ENCODE measurements at regions not wholly inside any gene's neighbourhood (a gene's known extent, or its start where the extent isn't known, plus 50 kb on each side); places are given as distances from the start of the nearest gene placed in this dataset.

DNA sequence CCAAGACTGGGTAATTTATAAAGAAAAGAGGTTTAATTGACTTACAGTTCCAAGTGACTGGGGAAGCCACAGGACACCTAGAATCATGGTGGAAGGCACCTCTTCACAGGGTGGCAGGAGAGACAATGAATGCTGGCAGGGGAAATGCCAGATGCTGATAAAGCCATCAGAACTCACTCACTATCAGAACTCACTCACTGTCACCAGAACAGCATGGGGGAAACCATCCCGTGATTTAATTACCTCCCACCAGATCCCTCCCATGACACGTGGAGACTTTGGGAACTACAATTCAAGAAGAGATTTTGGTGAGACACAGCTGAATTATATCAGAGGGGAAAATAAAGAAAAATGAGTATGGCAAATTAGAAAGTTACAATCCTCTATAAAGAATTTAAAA is 310.9 kb downstream of the BCHE start:
- no peak overlapping the region for H3K27ac Mint-ChIP-seq
- intact Hi-C loops (cut with micrococcal nuclease) = no loop called here
- POLR2A ChIA-PET = no interaction called here
- no peaks in the 10 kb centered on the region for H3K27me3 Mint-ChIP-seq
- TF ChIP-seq, protein P1, sequence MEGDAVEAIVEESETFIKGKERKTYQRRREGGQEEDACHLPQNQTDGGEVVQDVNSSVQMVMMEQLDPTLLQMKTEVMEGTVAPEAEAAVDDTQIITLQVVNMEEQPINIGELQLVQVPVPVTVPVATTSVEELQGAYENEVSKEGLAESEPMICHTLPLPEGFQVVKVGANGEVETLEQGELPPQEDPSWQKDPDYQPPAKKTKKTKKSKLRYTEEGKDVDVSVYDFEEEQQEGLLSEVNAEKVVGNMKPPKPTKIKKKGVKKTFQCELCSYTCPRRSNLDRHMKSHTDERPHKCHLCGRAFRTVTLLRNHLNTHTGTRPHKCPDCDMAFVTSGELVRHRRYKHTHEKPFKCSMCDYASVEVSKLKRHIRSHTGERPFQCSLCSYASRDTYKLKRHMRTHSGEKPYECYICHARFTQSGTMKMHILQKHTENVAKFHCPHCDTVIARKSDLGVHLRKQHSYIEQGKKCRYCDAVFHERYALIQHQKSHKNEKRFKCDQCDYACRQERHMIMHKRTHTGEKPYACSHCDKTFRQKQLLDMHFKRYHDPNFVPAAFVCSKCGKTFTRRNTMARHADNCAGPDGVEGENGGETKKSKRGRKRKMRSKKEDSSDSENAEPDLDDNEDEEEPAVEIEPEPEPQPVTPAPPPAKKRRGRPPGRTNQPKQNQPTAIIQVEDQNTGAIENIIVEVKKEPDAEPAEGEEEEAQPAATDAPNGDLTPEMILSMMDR (IDR thresholded peaks at IDR 0.05) = no peak
- CTCF ChIA-PET = no interaction called here
- no peak for DNase-seq
- peaks cover 7% of the 10 kb centered on the region for H3K9me3 Mint-ChIP-seq
- ATAC-seq = no peak
- H3K36me3 Mint-ChIP-seq (ENCODE audit: low read depth) = no peaks in the 10 kb centered on the region
- H3K4me3 Mint-ChIP-seq = no peak overlapping the region
- H3K4me1 Mint-ChIP-seq (ENCODE audit: low read depth) = no peaks in the 10 kb centered on the region

DNA sequence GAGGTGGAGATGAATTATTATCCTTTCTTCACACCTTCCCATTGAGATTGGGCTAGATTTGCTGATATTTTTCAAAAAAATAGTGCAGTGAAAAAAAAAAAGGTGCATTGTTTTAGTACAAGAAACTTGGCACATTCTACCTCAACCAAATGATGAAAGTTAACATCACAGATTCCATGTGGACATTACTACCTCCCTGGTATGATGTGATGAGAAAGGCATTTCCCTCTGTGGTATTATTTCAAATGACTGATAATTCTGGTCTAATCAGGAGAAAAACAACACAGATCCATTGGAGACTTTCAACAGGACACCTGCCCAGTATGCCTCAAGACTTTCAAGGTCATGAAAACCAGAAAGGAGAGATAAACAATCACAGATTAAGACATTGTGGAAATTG is 313.4 kb downstream of the BCHE start:
- DNase-seq = no peak
- ChIA-PET POLR2A (no interaction called here), CTCF (no interaction called here)
- no peak for ATAC-seq
- no peaks in the 10 kb centered on the region for H3K4me1 Mint-ChIP-seq (ENCODE audit: low read depth)
- no peaks in the 10 kb centered on the region for H3K36me3 Mint-ChIP-seq (ENCODE audit: low read depth)
- H3K27ac Mint-ChIP-seq = no peak overlapping the region
- intact Hi-C loops (cut with micrococcal nuclease) = no loop called here
- no peak overlapping the region for H3K4me3 Mint-ChIP-seq
- H3K27me3 Mint-ChIP-seq = no peaks in the 10 kb centered on the region
- TF ChIP-seq, protein P1 (IDR thresholded peaks at IDR 0.05) = no peak
- H3K9me3 Mint-ChIP-seq = peaks cover 6% of the 10 kb centered on the region

DNA sequence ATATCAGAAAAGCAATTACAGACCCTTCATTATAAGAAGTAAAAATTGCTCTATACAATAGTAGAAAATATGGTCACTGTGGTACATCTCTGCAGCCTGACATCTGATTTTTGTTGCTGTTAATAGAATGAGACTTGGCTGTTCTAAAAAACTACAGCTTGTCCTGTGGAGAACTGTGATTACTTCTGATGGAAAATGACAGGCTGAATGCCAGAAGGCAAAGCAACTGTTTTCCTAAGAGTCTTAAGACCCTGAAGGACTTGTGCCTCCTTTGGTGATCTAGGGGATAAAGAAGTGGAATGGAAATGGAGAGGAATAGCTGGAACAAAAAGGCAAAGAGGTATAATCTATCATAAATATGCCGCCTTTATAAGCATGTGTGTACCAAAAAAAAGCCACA is 314.8 kb downstream of the BCHE start:
- H3K4me3 Mint-ChIP-seq = no peak overlapping the region
- H3K27me3 Mint-ChIP-seq = no peaks in the 10 kb centered on the region
- DNase-seq (no peak), ATAC-seq (no peak)
- peaks cover 6% of the 10 kb centered on the region for H3K9me3 Mint-ChIP-seq
- intact Hi-C loops (cut with micrococcal nuclease) = no loop called here
- TF ChIP-seq, protein P1 (IDR thresholded peaks at IDR 0.05) = no peak
- H3K4me1 Mint-ChIP-seq (ENCODE audit: low read depth) = no peaks in the 10 kb centered on the region
- H3K36me3 Mint-ChIP-seq (ENCODE audit: low read depth) = no peaks in the 10 kb centered on the region
- no peak overlapping the region for H3K27ac Mint-ChIP-seq
- ChIA-PET CTCF (no interaction called here), POLR2A (interaction anchor here (0.6 kb wide), 1 partner anchor 327 kb away, joined by 3 read pairs; no protein-coding TSS in a partner anchor)

DNA sequence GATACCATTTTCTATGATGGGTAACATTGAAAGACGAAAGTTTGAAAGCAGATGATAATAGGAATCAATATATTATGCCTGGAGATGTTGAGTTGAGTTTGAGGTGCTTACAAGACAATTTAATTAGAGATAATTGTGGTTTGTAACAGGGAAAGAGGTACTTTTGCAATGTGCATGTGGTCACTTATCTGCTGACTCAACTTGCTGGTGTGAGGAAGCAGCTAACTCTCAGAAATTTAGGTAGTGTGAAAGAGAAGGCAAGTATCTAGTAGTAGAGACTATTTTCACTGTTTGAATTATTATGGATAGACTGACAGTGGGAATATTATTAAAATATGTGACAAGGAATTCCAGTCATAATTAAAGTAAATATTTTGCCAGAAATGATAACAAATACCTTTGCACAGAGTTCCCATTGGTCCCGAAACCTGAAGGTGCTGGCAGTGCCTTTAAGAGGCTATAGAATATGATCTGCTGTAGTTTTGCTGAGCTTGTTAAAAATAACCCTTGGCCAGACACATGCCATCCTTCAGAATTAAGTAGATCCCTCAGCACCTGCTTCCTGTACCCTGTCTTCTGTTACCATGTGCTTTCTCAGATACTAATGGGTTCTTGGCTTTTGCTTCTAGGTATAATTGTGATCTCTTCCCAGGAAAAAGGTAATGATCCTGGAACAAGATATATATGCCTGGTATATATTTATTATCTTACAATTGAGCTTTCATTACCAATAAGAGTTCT is 315.9 kb downstream of the BCHE start:
- ChIA-PET CTCF (no interaction called here), POLR2A (no interaction called here)
- H3K9me3 Mint-ChIP-seq = peaks cover 9% of the 10 kb centered on the region
- intact Hi-C loops (cut with micrococcal nuclease) = no loop called here
- H3K4me1 Mint-ChIP-seq (ENCODE audit: low read depth) = no peaks in the 10 kb centered on the region
- H3K27ac Mint-ChIP-seq = no peak overlapping the region
- H3K36me3 Mint-ChIP-seq (ENCODE audit: low read depth) = no peaks in the 10 kb centered on the region
- no peak for DNase-seq
- H3K27me3 Mint-ChIP-seq = no peaks in the 10 kb centered on the region
- no peak for ATAC-seq
- no peak overlapping the region for H3K4me3 Mint-ChIP-seq
- TF ChIP-seq, protein P1 (IDR thresholded peaks at IDR 0.05) = no peak

DNA sequence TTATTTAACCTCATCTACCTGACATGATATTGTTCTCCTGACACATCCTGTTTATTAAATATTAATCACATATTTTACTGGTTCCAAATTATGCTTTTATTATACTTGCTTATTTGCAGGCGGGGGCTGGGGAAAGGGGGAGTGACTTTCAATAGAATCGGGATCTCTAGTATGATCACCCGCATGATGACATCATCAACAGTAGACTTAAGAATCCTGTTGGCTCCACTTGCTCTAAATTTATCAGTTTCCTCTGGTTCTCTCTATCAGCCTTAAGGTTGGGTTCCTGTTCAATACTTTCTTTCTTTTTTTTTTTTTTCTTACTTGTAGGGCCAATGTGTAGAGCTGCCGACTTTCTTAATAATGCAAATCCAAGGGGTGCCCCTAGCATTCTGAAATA is 317.5 kb downstream of the BCHE start:
- H3K4me3 Mint-ChIP-seq = no peak overlapping the region
- no peaks in the 10 kb centered on the region for H3K4me1 Mint-ChIP-seq (ENCODE audit: low read depth)
- TF ChIP-seq, protein P1 (IDR thresholded peaks at IDR 0.05) = no peak
- ATAC-seq (no peak), DNase-seq (no peak)
- POLR2A ChIA-PET = no interaction called here
- no peaks in the 10 kb centered on the region for H3K27me3 Mint-ChIP-seq
- no peaks in the 10 kb centered on the region for H3K36me3 Mint-ChIP-seq (ENCODE audit: low read depth)
- intact Hi-C loops (cut with micrococcal nuclease) = no loop called here
- peaks cover 9% of the 10 kb centered on the region for H3K9me3 Mint-ChIP-seq
- no peak overlapping the region for H3K27ac Mint-ChIP-seq
- CTCF ChIA-PET = no interaction called here
